IPS-20b (cell line): ENCODE measurements at regions not wholly inside any gene's neighbourhood (a gene's known extent, or its start where the extent isn't known, plus 50 kb on each side); places are given as distances from the start of the nearest gene placed in this dataset.
"Not testable (repeated sequence)": the region's sequence is repeated elsewhere in the genome, so short reads cannot be mapped to it uniquely, and the experiment has no call there.

Experiments used
- H3K27ac ChIP-seq: one replicate; pipeline ENCODE4 v1.5.1; 2013; ENCODE audit warnings: low read length
- H3K27me3 ChIP-seq: 2 replicates; pipeline ENCODE4 v1.6.1; 2013; ENCODE audit warnings: mild to moderate bottlenecking, low read length, inconsistent platforms; ENCODE audit not compliant: insufficient read depth
- H3K36me3 ChIP-seq: 2 replicates; pipeline ENCODE4 v1.6.1; 2013; ENCODE audit warnings: low read depth, mild to moderate bottlenecking, inconsistent platforms, low read length, moderate library complexity; ENCODE audit not compliant: insufficient read depth
- H3K4me1 ChIP-seq: 2 replicates; pipeline ENCODE4 v1.6.1; 2013; ENCODE audit warnings: mild to moderate bottlenecking, control low read depth, inconsistent platforms, low read length, moderate library complexity; ENCODE audit not compliant: insufficient read depth
- H3K4me3 ChIP-seq: 2 replicates; pipeline ENCODE4 v1.5.1; 2013; ENCODE audit warnings: mild to moderate bottlenecking, low read length, inconsistent platforms
- H3K9ac ChIP-seq: 2 replicates; pipeline ENCODE4 v1.6.1; 2013; ENCODE audit warnings: low read depth, mild to moderate bottlenecking, inconsistent platforms, low read length, moderate library complexity
- H3K9me3 ChIP-seq: 2 replicates; pipeline ENCODE4 v1.6.1; 2013; ENCODE audit warnings: mild to moderate bottlenecking, low read depth, low read length, inconsistent platforms; ENCODE audit not compliant: insufficient read depth

DNA sequence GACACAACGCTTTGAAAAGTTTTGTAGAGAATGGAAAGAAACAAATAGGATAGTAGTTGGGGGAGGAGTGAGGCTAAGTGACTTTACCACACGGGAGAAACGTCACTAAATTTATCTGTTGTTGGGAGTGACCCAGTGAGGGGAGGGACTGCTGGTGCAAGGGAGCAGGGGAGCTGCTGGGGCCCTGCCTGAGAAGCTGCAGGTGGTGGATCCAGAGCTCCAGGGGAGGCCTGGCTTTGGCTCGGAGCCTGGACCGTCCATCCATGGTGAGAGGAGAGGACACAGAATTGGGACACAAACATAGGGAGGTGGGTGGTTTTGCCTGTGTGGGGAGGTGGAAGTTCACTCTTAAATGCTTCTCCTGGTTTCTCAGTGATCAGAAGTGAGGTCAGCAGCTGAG lies 107.6 kb downstream of the GOSR1 start:
- no peaks in the 10 kb centered on the region; the same call in 1 of the 2 replicates for H3K4me1 ChIP-seq
- no peaks in the 10 kb centered on the region for H3K9me3 ChIP-seq
- no peaks in the 10 kb centered on the region for H3K27me3 ChIP-seq
- no peak overlapping the region for H3K9ac ChIP-seq
- H3K27ac ChIP-seq: no peak overlapping the region
- H3K4me3 ChIP-seq: no peak overlapping the region
- no peaks in the 10 kb centered on the region for H3K36me3 ChIP-seq

DNA sequence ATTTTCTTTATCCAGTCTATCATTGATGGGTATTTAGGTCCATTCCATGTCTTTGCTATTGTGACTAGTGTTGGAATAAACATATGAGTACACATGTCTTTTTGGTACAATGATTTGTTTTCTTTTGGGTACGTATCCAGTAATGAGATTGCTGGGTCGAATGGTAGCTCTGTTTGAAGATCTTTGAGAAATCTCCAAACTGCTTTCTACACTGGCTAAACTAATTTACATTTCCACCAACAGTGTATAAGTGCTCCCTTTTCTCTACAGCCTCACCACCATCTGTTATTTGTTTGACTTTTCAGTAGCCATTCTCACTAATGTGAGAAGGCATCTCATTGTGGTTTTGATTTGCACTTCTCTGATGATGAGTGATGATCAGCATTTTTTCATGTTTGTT lies 103.7 kb downstream of the GOSR1 start:
- no peaks in the 10 kb centered on the region for H3K27me3 ChIP-seq

DNA sequence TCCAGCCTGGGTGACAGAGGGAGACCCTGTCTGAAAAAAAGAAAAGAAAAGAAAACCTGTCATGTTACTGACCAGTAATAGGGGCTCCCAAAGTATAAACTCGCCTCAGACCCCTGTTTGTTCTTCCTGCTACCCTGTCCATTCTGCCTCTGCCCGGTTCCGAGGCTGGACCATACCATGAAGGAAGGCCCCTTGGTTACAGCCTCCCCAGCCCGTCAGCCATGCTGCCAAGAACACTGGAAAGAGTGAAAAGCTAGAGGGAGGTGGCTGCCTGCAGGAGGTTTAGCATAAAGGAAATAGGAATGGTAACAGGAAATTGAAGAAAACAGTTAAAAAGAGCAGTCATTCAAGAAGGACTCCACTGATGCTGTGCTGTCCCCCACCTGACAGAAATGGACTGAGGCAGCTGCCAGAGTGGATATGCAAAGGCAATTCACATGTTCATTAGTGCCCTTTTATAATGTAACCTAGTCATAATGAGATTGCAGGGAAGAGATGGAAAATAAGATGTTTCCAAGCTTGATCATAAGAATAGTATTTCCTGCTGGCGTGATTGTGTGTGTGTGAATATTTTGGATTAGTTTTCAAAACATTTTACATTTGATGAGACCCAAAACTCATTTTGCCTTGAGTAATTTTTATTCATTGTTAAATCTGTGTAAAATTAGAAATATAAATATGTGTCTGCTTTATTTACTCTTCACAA lies 102.6 kb downstream of the GOSR1 start:
- H3K9ac ChIP-seq: no peak overlapping the region
- H3K36me3 ChIP-seq: no peaks in the 10 kb centered on the region
- H3K27ac ChIP-seq: no peak overlapping the region
- H3K4me1 ChIP-seq: no peaks in the 10 kb centered on the region; the same call in 1 of the 2 replicates
- no peaks in the 10 kb centered on the region for H3K27me3 ChIP-seq
- no peaks in the 10 kb centered on the region for H3K9me3 ChIP-seq
- H3K4me3 ChIP-seq: no peak overlapping the region

More for the DNA sequence above, 103.7 kb downstream of the GOSR1 start:
- Histone ChIP-seq H3K4me1 (no peaks in the 10 kb centered on the region; the same call in 1 of the 2 replicates), H3K9me3 (no peaks in the 10 kb centered on the region), H3K36me3 (no peaks in the 10 kb centered on the region), H3K27ac (no peak overlapping the region), H3K4me3 (no peak overlapping the region), H3K9ac (no peak overlapping the region)

DNA sequence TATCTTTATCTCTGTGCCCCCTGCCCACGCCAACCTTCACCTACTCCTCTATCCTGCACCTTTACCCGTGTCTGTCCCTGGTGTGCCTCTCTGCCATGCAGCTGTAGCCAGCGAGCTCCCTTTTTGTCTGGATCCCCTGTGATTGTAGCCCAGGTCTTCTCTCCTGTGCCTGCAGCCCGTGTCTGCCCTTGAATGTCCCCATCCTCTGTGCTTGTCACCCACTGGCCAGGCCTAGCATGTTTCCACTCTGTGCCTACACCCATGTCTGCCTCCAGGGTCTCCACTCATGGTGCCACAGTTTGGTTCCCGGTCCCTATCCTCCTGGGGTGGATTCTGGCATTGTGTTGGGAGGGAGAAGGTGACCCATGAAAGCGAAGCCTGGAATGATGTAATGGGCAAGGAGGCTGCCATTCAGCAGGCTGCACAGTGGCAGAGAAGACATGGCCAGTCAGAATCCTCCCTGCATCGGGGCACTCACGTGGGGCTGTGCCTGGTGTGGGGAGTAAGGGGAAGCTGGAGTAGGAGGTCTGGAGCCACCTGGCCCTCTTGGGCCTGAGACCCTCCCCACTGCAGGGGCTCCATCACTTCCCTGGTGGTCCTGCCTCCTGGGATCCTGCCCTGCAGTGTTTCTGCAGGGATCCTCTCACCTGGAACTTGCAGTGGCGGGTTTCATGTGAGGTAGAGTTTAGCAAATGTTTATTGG lies 101.0 kb downstream of the GOSR1 start:
- H3K4me3 ChIP-seq, H3K9ac ChIP-seq: not testable (repeated sequence)

More for the DNA sequence above, 101.0 kb downstream of the GOSR1 start:
- H3K4me1 ChIP-seq, H3K27me3 ChIP-seq, H3K27ac ChIP-seq, H3K36me3 ChIP-seq, H3K9me3 ChIP-seq: not testable (repeated sequence)
